ENCODE measurements at regions not wholly inside any gene's neighbourhood (a gene's known extent, or its start where the extent isn't known, plus 50 kb on each side); places are given as distances from the start of the nearest gene placed in this dataset.

DNA sequence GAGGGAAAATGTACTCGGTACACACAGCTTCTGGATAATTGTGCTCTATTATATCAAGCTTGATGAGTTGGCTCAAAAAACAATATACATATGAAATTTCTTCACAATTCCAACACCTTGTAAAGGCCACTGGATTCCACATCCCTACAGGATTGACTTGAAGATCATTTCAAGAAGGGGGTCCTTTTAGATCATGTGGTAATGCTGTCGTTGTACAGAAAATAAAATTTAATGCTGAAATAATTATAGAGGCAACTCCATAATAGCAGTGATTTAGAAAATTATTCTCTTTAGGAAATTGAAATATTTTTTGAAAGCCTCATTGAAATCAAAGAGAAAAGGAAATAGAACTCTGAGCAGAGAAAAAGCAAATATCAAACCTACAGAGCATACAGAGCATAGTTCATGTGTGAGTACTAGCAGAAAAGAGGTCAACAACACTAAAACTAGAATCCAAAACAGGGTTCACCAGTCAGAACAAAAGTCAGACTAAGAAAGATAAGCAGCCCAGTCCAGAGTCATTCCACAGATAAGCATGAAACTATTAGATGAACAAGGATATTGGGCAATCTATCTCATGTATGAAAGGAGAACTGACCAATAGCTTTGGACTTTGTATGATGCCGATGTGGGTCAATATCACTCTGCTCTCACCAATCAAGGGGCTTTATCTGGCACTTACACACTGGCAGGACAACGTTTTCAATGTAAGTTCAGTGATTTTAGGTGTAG lies 79.5 kb upstream of the PALMD start (continued):
- TF ChIP-seq, protein P1, sequence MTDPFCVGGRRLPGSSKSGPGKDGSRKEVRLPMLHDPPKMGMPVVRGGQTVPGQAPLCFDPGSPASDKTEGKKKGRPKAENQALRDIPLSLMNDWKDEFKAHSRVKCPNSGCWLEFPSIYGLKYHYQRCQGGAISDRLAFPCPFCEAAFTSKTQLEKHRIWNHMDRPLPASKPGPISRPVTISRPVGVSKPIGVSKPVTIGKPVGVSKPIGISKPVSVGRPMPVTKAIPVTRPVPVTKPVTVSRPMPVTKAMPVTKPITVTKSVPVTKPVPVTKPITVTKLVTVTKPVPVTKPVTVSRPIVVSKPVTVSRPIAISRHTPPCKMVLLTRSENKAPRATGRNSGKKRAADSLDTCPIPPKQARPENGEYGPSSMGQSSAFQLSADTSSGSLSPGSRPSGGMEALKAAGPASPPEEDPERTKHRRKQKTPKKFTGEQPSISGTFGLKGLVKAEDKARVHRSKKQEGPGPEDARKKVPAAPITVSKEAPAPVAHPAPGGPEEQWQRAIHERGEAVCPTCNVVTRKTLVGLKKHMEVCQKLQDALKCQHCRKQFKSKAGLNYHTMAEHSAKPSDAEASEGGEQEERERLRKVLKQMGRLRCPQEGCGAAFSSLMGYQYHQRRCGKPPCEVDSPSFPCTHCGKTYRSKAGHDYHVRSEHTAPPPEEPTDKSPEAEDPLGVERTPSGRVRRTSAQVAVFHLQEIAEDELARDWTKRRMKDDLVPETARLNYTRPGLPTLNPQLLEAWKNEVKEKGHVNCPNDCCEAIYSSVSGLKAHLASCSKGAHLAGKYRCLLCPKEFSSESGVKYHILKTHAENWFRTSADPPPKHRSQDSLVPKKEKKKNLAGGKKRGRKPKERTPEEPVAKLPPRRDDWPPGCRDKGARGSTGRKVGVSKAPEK (CRISPR knock-in tag; IDR thresholded peaks at IDR 0.05; ENCODE audit: borderline replicate concordance): no peak
- TF ChIP-seq, protein P2, sequence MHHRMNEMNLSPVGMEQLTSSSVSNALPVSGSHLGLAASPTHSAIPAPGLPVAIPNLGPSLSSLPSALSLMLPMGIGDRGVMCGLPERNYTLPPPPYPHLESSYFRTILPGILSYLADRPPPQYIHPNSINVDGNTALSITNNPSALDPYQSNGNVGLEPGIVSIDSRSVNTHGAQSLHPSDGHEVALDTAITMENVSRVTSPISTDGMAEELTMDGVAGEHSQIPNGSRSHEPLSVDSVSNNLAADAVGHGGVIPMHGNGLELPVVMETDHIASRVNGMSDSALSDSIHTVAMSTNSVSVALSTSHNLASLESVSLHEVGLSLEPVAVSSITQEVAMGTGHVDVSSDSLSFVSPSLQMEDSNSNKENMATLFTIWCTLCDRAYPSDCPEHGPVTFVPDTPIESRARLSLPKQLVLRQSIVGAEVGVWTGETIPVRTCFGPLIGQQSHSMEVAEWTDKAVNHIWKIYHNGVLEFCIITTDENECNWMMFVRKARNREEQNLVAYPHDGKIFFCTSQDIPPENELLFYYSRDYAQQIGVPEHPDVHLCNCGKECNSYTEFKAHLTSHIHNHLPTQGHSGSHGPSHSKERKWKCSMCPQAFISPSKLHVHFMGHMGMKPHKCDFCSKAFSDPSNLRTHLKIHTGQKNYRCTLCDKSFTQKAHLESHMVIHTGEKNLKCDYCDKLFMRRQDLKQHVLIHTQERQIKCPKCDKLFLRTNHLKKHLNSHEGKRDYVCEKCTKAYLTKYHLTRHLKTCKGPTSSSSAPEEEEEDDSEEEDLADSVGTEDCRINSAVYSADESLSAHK (CRISPR knock-in tag; IDR thresholded peaks at IDR 0.05; ENCODE audit: borderline replicate concordance): no peak
- TF ChIP-seq CHD4 (IDR thresholded peaks at IDR 0.05; ENCODE audit: borderline replicate concordance, low read length) (peak; percentile 46; the same call in 1 of the 2 replicates), HNRNPLL (IDR thresholded peaks at IDR 0.05; ENCODE audit: low read depth, low read length, poor library complexity, severe bottlenecking) (no peak), ZNF619 (CRISPR knock-in tag; IDR thresholded peaks at IDR 0.05) (no peak), ZNF484 (CRISPR knock-in tag; IDR thresholded peaks at IDR 0.05; ENCODE audit: borderline replicate concordance, low read depth) (no peak), JUN (CRISPR knock-in tag; IDR thresholded peaks at IDR 0.05) (no peak), ZFX (CRISPR knock-in tag; IDR thresholded peaks at IDR 0.05; ENCODE audit: low read depth) (no peak), ZBTB38 (CRISPR knock-in tag; IDR thresholded peaks at IDR 0.05) (no peak), ZNF660 (CRISPR knock-in tag; IDR thresholded peaks at IDR 0.05; ENCODE audit: borderline replicate concordance, low read depth) (no peak), EZH2 (conservative IDR thresholded peaks at IDR 0.05; ENCODE audit: low read depth, low read length) (no peak), ZNF644 (CRISPR knock-in tag; IDR thresholded peaks at IDR 0.05; ENCODE audit: low read depth) (peak; percentile 49; the same call in 1 of the 2 replicates), ISX (CRISPR knock-in tag; conservative IDR thresholded peaks at IDR 0.05) (0 out of 2 replicates have a peak, but pooled peaks have one; percentile 30), KMT2A (CRISPR knock-in tag; IDR thresholded peaks at IDR 0.05) (no peak; the same call in 1 of the 2 replicates), ZBTB3 (CRISPR knock-in tag; IDR thresholded peaks at IDR 0.05; ENCODE audit: borderline replicate concordance, low read depth) (no peak)
- TF ChIP-seq, protein P3, sequence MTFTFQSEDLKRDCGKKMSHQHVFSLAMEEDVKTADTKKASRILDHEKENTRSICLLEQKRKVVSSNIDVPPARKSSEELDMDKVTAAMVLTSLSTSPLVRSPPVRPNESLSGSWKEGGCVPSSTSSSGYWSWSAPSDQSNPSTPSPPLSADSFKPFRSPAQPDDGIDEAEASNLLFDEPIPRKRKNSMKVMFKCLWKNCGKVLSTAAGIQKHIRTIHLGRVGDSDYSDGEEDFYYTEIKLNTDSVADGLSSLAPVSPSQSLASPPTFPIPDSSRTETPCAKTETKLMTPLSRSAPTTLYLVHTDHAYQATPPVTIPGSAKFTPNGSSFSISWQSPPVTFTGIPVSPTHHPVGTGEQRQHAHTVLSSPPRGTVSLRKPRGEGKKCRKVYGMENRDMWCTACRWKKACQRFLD (CRISPR knock-in tag; IDR thresholded peaks at IDR 0.05; ENCODE audit: borderline replicate concordance): no peak
- TF ChIP-seq, protein P4, sequence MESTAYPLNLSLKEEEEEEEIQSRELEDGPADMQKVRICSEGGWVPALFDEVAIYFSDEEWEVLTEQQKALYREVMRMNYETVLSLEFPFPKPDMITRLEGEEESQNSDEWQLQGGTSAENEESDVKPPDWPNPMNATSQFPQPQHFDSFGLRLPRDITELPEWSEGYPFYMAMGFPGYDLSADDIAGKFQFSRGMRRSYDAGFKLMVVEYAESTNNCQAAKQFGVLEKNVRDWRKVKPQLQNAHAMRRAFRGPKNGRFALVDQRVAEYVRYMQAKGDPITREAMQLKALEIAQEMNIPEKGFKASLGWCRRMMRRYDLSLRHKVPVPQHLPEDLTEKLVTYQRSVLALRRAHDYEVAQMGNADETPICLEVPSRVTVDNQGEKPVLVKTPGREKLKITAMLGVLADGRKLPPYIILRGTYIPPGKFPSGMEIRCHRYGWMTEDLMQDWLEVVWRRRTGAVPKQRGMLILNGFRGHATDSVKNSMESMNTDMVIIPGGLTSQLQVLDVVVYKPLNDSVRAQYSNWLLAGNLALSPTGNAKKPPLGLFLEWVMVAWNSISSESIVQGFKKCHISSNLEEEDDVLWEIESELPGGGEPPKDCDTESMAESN (CRISPR knock-in tag; conservative IDR thresholded peaks at IDR 0.05): no peak
- TF ChIP-seq, protein P5, sequence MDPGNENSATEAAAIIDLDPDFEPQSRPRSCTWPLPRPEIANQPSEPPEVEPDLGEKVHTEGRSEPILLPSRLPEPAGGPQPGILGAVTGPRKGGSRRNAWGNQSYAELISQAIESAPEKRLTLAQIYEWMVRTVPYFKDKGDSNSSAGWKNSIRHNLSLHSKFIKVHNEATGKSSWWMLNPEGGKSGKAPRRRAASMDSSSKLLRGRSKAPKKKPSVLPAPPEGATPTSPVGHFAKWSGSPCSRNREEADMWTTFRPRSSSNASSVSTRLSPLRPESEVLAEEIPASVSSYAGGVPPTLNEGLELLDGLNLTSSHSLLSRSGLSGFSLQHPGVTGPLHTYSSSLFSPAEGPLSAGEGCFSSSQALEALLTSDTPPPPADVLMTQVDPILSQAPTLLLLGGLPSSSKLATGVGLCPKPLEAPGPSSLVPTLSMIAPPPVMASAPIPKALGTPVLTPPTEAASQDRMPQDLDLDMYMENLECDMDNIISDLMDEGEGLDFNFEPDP (CRISPR knock-in tag; conservative IDR thresholded peaks at IDR 0.05): no peak
